DMS53 treated with DMSO at 0.1 percent for 48 hours (cell line): ENCODE measurements at regions not wholly inside any gene's neighbourhood (a gene's known extent, or its start where the extent isn't known, plus 50 kb on each side); places are given as distances from the start of the nearest gene placed in this dataset.

ENCODE experiments used
- DNase-seq: peaks from one replicate; lab custom pipeline; 2025; ENCODE audit not compliant: unreplicated experiment; lab: John Stamatoyannopoulos, UW

DNA sequence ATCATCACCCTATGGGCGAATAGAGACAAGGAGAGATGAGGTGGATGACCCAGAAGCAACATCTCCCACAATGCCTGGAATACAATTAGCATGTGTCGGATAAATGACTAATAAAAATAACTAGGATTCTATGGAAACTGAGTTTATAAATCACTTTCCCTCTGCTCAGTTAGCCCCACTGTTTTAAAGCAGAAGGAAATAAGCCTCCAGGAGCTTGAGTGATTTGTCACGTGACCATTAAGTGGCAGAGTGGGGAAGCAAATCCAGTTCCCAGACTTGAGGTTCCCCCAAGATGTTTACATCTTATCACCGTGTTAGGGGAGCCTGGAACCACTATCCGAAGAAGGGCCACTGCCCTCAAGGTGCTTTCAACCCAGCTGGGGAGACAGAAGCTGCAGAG, 136.5 kb upstream of the CCND2 start:
- DNase-seq = no peak

DNA sequence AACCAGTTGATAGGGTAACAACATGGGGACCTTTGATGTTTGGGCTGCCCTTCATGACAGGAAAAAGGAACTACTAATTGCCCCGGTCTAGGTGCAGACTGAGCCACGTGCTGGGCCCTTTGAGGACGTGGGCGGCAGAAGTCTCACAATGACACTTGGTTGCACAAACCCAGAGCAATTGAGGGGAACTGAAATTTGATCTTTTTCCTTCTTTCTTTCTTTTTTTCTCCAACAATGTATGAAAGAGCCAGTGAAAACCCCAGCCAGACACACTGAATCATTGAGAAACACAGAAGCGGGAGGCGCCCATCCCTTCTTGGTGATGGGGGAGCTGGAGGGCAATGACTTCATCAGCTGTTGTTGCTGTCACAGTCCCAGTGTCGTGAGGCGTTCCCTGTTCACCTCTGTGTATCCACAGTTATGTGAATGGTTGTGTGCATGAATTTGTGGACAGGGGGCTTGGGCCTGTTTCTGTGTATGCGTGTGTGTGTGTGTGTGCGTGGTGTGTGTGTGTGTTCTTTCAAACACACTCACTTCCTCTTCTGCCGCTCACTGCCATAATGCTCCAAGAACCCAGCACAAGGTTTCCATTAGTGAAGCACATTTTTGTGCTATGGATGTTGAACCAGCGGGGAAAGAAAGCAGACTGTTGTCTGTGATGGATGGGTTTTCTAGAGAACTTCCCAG, 137.5 kb upstream of the CCND2 start:
- no peak for DNase-seq

DNA sequence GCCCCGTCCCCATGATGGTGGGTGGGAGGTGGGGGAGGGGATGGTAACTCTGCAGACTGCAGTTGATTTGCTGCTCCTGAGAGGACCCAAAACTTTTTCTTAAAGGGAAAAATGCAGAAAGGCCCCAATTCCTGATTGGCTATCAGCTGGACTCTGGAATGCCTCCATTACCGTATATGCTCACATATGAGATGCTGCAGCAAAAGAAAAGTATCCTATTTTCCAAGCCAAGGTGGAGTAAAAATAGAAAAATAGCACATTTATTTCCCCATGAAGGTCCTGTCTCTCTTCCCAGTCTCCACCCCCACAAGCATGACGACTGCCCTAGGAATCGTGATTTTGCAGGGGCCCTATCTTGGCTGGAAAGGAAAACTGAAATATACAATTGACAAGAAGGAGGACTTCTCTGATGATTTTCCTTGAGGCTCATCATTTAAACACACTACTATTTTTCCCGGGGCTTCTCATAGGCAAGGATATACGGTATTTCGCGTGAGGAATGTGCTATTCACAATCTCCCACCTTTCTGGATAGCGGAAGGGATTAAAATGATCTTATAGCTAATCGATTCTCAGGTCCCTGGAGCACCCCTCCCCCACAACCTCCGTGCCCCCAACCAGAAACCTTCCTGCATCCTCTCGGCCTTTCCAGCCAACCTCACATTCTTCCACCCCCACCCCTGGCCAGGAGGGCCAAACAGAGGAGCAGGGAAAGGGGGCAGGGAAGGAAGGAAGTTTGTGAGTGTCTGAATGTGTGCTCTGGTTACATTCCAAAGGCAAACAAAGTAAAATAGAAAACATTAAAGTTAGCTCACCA, 138.9 kb upstream of the CCND2 start:
- DNase-seq = no peak

DNA sequence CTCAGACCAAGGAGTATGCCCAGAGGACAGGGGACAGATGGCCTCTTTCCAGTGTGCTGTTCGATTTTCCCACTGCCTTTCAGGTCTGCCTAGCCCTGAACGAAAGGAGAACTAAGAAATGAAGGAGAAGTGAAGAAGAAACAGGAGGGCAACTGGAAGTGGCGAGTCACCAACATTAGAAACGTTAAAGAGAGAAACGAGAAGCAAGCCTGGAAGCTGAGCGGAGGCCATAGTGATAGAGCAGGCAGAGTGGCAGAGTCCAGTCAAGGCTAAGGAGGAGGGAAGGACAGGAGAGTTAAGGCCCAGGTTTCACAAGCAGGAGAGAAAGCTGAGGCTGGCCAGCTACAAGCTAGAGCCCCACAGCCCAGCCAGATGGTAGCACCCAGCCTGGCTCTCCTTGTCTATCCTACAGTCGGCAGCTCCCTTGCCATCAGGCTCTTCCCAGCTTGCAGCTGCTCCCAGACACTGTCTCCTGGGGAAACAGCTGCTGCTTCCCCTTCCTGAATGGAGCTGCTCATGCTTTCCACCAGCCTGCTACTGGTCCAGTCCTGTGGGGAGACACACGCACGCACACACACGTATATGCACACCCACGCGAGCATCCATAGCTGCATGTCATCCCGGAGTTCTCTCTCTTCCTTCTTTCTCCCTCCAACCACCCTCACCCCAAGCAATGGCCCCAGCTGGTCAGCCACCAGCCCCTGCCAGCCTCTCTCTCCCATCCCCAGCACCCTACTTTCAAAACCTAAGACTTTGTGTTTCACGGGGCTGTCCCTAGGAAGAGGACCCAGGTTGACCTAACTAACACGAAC, 139.7 kb upstream of the CCND2 start:
- peak; percentile 77 for DNase-seq

DNA sequence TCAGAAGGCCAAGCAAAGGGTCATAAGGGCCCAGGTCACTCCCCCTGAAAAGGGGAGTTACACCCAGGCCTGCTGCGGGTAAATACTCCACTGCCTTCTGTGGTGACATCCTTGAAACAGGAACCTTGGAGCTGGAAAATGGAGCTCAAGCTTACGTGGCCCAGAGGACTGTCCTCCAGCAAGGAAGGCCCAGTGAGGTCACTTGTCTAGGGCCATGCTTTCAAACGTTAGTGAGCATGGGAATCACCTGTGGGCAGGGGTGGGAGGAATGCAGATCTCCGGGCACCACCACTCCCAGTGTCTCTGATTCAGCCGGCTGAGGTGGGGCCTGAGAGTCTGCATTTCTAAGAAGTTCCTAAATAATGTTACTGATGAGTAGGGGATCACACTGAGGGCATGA, 140.5 kb upstream of the CCND2 start:
- DNase-seq = no peak

DNA sequence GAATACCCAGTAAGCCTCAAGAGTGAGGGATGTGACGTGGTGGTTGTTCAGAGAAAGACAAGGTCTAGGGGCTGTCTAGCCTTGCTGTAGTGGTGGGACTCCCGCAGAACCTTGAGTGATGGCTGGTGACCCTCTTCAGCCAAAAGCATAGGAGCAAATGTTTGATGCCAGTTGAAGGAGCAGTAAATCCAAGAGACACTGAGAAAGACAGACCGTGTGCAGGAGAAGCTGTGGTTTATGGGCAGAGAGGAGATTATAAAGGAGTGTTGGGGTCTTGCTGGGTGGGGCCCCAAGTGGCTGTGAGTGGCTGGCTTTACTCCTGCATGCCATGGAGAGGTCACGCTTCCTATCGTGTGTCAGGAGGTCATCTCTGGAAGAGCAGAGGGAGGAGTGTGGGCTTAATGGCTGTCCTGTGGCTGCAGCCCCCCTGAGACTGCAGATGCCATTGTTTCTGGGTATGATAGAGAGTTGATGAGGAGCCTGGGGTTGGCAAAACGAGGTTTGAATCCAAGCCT, 152.0 kb upstream of the CCND2 start:
- DNase-seq = no peak

DNA sequence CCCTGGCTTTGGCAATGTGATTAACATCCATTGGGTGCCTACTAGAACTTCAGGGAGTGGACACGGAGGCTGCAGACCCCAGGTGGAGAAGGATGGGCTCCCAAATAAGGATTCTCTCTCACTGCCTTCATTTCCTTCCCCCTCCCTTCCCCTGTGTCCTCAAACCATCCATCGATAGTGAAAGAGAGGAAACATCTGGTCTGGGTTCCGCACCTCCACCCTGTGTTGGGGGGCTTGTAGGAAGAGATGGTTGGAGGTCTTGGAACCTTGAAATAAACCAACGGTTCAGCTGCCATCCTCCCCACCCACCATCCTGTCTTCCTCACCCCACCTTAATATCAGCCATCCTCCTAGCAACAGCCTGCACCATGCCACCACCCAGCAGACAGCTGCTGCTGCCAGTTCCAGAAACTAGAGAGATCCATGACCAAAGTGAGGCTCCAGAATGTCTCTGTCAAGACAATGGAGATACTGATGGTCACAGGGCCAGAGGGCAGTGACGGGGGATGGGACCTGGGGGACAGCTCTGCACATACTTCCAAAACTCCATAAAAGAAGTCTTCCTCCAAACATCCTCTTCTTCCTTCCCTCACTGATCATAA, 153.1 kb upstream of the CCND2 start:
- no peak for DNase-seq

DNA sequence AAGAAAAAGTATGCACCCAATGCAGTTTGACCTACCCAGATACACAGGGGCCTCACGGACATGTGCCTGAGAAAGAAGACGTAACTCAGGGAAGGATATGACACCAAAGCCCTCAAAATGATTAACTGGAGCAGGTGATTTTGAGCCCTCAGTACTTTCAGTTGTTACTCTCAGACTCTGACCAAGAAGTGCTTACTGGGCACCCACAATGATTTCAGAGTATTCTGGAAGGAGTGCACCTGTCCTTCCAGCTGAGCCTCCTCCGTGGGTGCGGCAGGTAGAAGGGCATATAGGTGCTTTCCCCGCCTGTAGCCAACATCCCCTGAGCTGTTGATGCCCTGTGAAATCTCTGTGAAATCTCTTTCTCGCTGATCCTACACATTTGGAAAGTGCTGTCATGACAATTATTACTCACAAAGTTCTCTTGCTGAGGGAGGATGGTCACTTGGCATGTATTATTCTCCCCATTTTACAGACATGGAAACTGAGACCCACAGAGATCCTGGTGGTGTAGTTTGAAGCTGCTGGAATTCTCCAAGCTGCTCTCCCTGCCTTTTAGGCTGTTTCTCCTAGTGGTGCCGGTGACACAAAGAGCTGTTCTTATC, 154.3 kb upstream of the CCND2 start:
- no peak for DNase-seq

DNA sequence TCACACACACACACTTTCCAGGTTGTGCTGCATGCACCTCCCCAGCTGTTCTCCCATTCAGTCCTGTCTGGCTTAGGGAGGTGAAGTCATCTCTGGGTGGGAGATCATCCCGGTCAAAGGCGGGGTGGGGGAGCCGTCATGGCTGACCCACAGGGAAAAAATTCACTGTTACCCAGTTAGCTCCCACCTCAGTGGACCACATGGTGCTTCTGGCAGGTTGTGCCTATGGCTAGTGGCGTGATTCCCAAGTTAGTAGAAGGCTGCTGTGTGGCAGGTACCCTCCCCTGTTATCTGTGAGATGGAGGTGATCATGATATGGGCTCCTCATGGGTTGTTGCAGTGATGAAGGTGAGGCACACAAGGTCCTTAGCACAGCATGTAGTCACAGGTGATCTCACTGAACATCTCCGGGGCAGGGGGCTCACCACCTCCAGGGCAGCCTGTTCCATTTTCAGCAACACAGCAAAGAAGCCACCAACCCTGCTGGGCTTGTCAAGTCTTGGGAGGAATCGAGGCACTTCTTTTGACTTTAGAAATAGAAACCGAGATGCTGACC, 154.9 kb upstream of the CCND2 start:
- no peak for DNase-seq

DNA sequence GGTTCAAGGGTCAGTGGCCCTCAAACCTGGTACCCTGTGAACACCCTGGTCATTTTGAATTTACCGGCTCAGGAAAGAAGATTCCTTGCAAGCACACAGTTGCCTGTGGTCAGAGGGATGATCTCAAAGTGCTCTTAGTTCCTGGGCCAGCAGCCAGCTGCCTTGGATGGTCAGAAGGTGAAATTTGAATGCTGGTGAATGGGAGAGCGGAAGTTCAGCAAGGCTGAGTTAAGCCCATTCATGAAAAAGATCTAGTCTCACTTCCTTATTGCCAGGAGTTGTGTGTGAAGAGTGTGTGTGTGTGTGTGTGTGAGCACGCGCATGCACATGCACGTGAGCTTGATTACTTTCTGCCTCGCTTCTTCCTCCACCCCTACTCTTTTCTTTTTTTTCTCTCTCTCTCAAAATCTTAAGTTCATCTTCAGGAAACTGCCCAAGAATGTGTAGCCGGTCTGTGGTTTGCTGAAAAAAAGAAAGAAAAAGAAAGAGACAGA, 155.5 kb upstream of the CCND2 start:
- peak; percentile 79 for DNase-seq

DNA sequence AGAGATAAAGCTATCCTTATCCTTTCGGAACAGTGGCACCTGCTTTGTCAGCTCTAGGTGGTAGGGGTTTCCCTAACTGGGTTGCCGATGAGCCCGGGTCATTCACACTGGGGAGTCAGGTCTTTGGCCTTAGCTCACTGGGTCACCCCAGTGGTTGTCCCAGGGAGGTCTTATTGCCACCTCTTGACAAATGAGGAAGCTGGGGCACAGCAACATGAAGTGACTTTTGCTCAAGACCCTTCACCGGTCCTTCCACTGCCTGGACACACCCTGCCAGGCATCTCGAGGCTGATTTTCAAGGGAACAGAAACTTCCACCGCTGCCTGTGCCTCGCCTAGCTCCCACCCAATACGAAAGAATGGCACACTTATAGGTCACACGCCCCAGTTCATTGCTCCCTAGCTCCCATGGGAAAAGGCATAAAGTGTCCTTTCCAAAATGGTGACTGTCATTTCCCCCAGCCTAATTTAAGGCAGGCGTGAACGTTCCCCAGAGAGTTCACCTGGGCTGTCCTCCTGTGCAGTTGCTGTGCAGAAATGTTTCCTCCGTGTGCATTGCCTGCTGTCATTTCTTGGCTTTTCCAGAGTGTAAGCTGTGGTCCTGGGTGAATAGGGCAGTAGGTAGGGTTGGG, 156.1 kb upstream of the CCND2 start:
- DNase-seq = no peak

DNA sequence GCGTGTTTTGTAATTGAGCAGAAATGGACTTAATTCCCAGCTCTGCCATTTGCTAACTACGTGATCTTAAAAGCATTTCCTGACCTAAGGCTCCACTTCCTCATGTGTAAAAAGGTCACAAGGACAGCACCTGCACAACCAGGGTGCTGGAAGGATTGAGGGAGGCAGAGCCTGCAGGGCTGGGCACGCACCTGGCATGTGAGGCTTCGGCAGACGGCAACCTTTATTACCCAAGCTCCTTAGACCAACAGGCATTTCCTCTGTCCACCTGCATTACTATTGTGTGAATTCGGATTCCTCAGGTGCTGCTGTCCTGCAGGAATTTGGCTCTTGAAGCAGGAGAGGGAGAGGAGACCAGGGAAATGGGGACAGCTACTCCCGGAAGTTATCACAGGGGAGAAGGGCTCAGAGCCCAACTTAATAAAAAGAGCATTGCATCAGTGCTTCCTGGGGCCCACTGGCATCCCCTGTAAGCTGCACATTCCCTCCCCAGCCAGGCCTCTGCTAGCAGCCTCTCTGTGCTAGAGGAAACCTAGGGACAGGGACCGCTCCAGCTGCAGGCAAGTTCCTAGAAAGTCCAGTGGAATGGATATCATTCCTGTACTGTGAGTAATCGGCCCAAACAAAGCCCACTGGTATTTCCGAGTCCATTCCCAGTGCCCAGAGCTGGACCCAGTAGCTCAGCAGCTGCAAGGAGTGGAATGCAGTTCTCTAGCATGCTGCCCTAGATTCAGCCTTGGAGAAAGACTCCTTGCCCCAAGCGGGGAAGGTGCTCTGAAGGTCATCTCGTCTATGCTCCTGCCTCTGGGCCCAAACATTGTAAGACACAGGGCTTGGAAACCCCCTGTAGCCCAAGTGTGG, 157.1 kb upstream of the CCND2 start:
- DNase-seq = peak; percentile 97

DNA sequence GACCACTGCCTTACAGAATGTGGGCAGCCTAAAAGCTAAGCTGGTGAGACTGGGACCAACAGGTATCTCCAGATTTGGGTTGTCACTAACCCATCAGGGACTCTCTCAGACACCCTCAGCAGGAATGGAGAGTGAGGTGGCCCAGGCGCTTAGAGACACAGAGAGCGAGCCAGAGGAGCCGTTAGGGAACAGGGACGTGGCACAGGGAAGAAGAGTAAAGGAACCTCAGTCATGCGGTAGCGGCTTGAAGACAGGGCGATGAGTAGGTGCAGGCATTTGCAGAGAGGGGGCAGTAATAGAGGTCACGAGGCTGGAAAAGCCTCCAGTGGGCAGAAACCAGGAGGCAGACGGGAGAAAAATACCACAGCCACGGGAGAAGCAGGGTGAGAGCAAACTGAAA, 158.0 kb upstream of the CCND2 start:
- DNase-seq = no peak

DNA sequence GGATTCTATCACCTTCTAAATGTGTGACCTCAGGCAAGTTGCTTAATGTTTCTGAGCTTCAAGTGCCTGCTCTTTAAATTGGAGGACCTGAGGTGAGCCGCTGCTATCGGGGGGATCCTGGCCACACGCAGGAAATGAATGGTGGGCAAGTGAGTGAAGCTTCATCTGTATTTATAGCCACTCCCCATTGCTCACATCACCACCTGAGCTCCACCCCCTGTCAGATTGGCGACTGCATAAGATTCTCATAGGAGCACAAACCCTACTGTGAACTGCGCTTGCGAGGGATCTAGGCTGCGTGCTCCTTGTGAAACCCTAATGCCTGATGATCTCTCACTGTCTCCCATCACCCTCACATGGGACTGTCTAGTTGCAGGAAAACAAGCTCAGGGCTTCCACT, 158.6 kb upstream of the CCND2 start:
- DNase-seq = no peak

DNA sequence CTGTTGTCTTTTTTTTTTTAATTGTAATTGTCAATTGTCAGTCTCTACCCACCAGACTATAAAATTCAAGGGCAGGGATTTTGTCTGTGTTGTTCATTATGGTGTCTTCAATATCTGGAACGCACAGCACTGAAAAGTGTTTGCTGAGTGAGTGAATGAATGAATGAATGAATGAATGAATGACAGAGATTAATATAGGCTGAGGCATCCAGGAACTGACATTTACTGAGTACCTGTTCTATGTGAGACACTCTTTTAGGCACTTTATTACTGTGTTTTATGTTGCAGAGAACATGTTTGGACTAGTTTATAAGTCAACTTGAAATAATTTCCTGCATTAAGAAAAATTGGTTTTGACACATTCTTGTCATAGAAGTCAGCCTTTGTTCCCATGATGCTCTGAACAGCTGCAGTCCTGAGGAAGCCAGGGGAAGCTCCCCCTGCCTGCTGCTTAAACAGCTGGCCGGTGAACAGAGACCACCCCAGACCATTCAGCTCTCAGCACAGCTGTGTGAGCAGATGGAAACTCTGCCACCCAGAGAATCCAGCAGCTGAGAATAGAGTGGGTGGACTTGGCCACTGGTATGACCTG, 160.7 kb upstream of the CCND2 start:
- DNase-seq = no peak

DNA sequence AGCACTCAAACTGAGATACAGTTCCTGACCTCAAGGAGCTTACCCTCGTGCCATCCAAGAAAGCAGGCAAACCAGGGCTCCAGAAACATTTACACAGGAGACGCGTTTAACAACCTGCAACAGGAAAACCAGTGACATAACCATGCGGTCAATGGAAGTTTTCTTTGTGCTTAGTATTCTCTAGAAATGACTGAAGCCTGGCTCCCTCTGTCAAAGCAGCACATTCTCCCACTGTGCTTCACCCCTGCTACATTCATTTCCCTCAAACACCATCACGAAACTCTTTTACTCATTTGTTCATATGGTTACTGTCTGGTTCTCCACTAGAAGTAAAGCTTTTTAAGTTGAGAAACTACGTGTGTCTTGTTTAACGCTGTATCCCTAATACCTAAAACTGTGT, 161.3 kb upstream of the CCND2 start:
- DNase-seq = no peak

DNA sequence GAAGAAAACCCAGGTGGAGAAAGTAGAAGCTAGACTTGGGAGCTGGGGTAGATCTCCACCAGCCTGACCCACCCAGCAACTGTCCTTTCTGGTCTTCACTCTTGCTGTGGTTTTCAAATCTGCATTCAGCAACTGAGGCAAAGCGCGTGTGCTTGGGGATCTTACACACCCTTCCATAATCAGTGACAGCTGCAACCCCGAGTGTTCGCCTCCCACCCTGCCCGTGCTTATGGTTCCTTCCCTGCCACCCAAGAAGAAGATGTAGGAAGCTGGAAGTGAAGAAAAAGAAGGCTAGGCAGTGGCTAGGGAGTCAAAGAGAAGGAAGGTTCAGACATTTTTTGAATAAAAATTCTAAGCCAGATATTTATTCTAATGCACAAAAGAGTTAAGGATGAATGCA, 162.6 kb upstream of the CCND2 start:
- no peak for DNase-seq

DNA sequence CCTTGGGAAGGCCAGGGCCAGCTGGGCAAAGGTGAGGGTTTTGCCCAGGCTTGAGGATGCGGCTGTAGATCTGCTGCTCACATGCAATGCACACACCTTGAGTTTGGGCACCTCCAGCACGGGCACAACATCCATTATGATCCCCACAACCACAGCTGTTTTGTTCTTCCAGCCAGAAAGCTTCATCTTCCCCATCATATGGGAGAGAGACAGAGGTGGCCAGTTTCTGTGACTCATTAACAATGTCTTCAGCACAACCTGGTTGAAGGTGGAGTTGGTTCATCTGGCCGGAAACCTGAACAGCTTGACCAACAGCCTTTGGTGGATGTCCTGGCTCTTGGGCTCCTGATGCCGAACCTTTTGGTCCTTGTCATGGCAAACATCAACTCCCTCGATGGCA, 163.7 kb upstream of the CCND2 start:
- no peak for DNase-seq
